DND-41 (cell line): ENCODE measurements at regions not wholly inside any gene's neighbourhood (a gene's known extent, or its start where the extent isn't known, plus 50 kb on each side); places are given as distances from the start of the nearest gene placed in this dataset.

Source experiments
- ATAC-seq: fragments of 200-7000 bp; cut with Tn5 transposase; 3 replicates; pipeline ENCODE4 v1.9.1; 2021; ENCODE audit warnings: low read depth; ENCODE audit not compliant: insufficient read depth
- DNase-seq: peaks from one replicate; pipeline ENCODE4 v3.0.0-alpha.2; 2020
- H2AFZ ChIP-seq: 2 replicates; pipeline ENCODE4 v1.6.0; 2012; ENCODE audit warnings: low read depth, low read length
- H3K27ac ChIP-seq: 2 replicates; pipeline ENCODE4 v1.5.1; 2012; ENCODE audit warnings: low read length, inconsistent platforms
- H3K27me3 ChIP-seq: fragments of 200-600 bp; sonication (generic); 2 replicates; pipeline ENCODE4 v1.6.0; 2012; ENCODE audit warnings: low read length, mild to moderate bottlenecking, inconsistent platforms; ENCODE audit not compliant: insufficient read depth, poor library complexity
- H3K36me3 ChIP-seq: 2 replicates; pipeline ENCODE4 v1.5.1; 2012; ENCODE audit warnings: low read length, inconsistent platforms; ENCODE audit not compliant: insufficient read depth
- H3K4me1 ChIP-seq: 2 replicates; pipeline ENCODE4 v1.5.1; 2012; ENCODE audit warnings: mild to moderate bottlenecking, low read length; ENCODE audit not compliant: insufficient read depth
- H3K4me2 ChIP-seq: 2 replicates; pipeline ENCODE4 v1.6.0; 2012; ENCODE audit warnings: mild to moderate bottlenecking, moderate library complexity, low read length, inconsistent platforms; ENCODE audit not compliant: insufficient read depth
- H3K4me3 ChIP-seq, 2 experiments: fragments of 200-600 bp in 1 of 2; shearing (Covaris generic) in 1 of 2; 2 replicates each; pipeline ENCODE4 v1.5.1; 2012 to 2016; ENCODE audit warnings: inconsistent platforms in 2 of 2, low read length in 2 of 2, mild to moderate bottlenecking in 2 of 2, low read depth in 1 of 2, moderate library complexity in 1 of 2
- H3K79me2 ChIP-seq: 2 replicates; pipeline ENCODE4 v1.6.0; 2012; ENCODE audit warnings: low read length, inconsistent platforms; ENCODE audit not compliant: insufficient read depth
- H3K9ac ChIP-seq: 2 replicates; pipeline ENCODE4 v1.6.0; 2012; ENCODE audit warnings: low read depth, mild to moderate bottlenecking, inconsistent platforms, low read length, moderate library complexity
- H3K9me3 ChIP-seq: 2 replicates; pipeline ENCODE4 v1.5.1; 2012; ENCODE audit warnings: low read length, moderate library complexity, mild to moderate bottlenecking, inconsistent platforms; ENCODE audit not compliant: insufficient read depth, severe bottlenecking
- H4K20me1 ChIP-seq: 2 replicates; pipeline ENCODE4 v1.6.0; 2012; ENCODE audit warnings: low read length; ENCODE audit not compliant: insufficient read depth
- EZH2 ChIP-seq: IDR thresholded peaks from 3 replicates; pipeline ENCODE4 v1.6.1; 2012; ENCODE audit warnings: borderline replicate concordance, low read depth, mild to moderate bottlenecking, moderate library complexity, low read length, inconsistent platforms; ENCODE audit not compliant: severe bottlenecking
- TF ChIP-seq, protein P1 (sequence below): IDR thresholded peaks from 2 replicates; pipeline ENCODE4 v1.5.1; 2012; ENCODE audit warnings: borderline replicate concordance, low read length, moderate library complexity, mild to moderate bottlenecking; ENCODE audit not compliant: poor library complexity, severe bottlenecking; ENCODE audit errors: extremely low read depth

DNA sequence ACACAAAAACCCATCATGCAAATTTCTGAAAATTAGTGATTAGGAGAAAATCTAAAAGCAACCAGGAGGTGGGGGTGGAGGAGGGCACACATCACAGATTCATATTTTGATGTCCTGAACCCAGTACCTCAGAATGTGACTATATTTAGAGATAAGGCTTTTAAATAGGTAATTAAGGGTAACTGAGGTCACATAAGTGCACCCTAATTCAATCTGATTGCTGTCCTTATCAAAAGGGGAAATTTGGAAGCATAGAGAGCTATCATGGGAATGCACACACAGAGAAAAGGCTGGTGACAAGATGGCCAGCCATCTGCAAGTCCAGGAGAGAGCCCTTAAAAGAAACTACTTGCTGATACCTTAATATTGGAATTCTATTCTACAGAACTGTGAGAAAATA lies 281.8 kb upstream of the UGT8 start:
- Histone ChIP-seq H2AFZ (no peak overlapping the region), H4K20me1 (no peaks in the 10 kb centered on the region), H3K4me2 (no peak overlapping the region)

DNA sequence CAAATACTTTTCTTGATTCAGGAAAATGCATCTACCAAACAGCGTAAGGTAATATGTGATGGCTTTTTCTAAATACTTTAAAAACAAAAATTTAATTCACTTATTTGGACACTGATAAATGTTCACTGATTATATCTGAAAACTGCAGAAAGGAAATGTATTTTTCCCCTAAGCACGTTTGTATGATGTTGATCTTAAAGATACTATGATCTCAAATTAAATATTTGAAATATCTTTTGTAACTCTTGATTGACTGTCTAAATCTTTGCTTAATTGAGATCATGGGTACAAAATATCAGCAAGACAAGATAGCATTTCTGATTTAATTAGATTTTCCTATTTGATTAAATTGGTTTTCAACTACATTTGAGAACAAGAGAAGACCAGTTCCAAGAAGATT lies 281.0 kb upstream of the UGT8 start:
- no peaks in the 10 kb centered on the region for H4K20me1 ChIP-seq
- DNase-seq (no peak), ATAC-seq (no peak)
- no peaks in the 10 kb centered on the region for H3K36me3 ChIP-seq
- no peaks in the 10 kb centered on the region for H3K27me3 ChIP-seq
- H3K4me3 ChIP-seq = no peak overlapping the region
- no peak overlapping the region for H3K4me2 ChIP-seq
- H3K27ac ChIP-seq = no peak overlapping the region
- H3K9me3 ChIP-seq = no peaks in the 10 kb centered on the region
- H3K79me2 ChIP-seq = no peaks in the 10 kb centered on the region
- no peaks in the 10 kb centered on the region for H3K4me1 ChIP-seq
- H3K9ac ChIP-seq = no peak overlapping the region
- no peak for TF ChIP-seq EZH2
- TF ChIP-seq, protein P1, sequence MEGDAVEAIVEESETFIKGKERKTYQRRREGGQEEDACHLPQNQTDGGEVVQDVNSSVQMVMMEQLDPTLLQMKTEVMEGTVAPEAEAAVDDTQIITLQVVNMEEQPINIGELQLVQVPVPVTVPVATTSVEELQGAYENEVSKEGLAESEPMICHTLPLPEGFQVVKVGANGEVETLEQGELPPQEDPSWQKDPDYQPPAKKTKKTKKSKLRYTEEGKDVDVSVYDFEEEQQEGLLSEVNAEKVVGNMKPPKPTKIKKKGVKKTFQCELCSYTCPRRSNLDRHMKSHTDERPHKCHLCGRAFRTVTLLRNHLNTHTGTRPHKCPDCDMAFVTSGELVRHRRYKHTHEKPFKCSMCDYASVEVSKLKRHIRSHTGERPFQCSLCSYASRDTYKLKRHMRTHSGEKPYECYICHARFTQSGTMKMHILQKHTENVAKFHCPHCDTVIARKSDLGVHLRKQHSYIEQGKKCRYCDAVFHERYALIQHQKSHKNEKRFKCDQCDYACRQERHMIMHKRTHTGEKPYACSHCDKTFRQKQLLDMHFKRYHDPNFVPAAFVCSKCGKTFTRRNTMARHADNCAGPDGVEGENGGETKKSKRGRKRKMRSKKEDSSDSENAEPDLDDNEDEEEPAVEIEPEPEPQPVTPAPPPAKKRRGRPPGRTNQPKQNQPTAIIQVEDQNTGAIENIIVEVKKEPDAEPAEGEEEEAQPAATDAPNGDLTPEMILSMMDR = no peak
- no peak overlapping the region for H2AFZ ChIP-seq

More for the DNA sequence above, 281.8 kb upstream of the UGT8 start:
- no peak for DNase-seq
- Histone ChIP-seq H3K4me3 (no peak overlapping the region), H3K4me1 (no peaks in the 10 kb centered on the region), H3K27ac (no peak overlapping the region), H3K9me3 (no peaks in the 10 kb centered on the region), H3K27me3 (no peaks in the 10 kb centered on the region), H3K36me3 (no peaks in the 10 kb centered on the region), H3K79me2 (no peaks in the 10 kb centered on the region), H3K9ac (no peak overlapping the region)
- TF ChIP-seq EZH2 = no peak
- TF ChIP-seq, protein P1 = no peak
- ATAC-seq = no peak

DNA sequence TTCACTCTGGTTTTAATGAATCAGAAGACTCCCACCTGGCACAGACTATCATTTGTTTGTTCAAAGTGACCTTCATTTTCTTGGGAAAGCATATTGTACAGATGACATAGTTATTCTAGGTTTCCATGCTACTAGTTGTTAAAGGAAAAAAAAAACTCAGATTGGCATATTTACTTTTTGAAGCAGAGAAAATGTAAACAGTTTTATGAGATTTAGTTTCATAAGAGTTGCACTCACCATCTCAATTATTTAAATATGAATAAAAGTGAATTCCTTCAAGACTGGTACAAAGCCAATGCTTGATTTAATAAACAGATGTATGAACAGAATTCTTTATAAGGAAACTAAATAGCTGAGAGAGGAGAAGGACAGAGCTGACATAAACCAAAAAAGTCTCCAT lies 280.3 kb upstream of the UGT8 start:
- H2AFZ ChIP-seq = no peak overlapping the region
- DNase-seq = no peak
- no peak overlapping the region for H3K27ac ChIP-seq
- no peaks in the 10 kb centered on the region for H3K27me3 ChIP-seq
- TF ChIP-seq, protein P1 = no peak
- TF ChIP-seq EZH2 = no peak
- no peak overlapping the region for H3K4me3 ChIP-seq
- H3K36me3 ChIP-seq = no peaks in the 10 kb centered on the region
- no peaks in the 10 kb centered on the region for H3K4me1 ChIP-seq
- H3K4me2 ChIP-seq = no peak overlapping the region
- no peaks in the 10 kb centered on the region for H3K9me3 ChIP-seq
- no peaks in the 10 kb centered on the region for H4K20me1 ChIP-seq
- H3K9ac ChIP-seq = no peak overlapping the region
- no peak for ATAC-seq
- H3K79me2 ChIP-seq = no peaks in the 10 kb centered on the region

DNA sequence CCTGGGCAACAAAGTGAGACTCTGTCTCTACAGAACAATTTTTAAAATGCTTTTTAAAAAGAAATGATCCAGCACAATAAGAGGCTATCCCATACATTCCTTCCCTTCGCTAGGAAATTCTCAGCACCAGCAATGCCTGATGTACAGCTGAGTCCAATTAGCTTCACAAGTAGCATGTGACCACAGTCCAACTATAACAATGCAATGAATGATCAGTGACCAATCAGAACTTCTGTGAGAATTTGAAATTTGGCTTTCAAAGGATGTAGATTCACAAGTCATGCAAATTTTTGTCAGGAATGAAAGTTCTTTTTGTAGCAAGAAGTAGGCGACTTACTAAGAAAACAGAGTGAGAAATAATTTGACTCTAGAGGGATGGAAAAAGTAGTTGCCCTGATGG lies 278.5 kb upstream of the UGT8 start:
- DNase-seq (no peak), ATAC-seq (no peak)
- no peak overlapping the region for H3K27ac ChIP-seq
- no peaks in the 10 kb centered on the region for H3K36me3 ChIP-seq
- no peaks in the 10 kb centered on the region for H3K79me2 ChIP-seq
- no peak for TF ChIP-seq EZH2
- TF ChIP-seq, protein P1 = no peak
- no peaks in the 10 kb centered on the region for H3K27me3 ChIP-seq
- H3K4me3 ChIP-seq = no peak overlapping the region
- no peaks in the 10 kb centered on the region for H3K4me1 ChIP-seq
- no peak overlapping the region for H3K4me2 ChIP-seq
- no peaks in the 10 kb centered on the region for H3K9me3 ChIP-seq
- no peak overlapping the region for H3K9ac ChIP-seq
- no peak overlapping the region for H2AFZ ChIP-seq
- H4K20me1 ChIP-seq = no peaks in the 10 kb centered on the region
